Type B pancreatic cell (in vitro differentiated cells): ENCODE measurements at regions not wholly inside any gene's neighbourhood (a gene's known extent, or its start where the extent isn't known, plus 50 kb on each side); places are given as distances from the start of the nearest gene placed in this dataset.
A peak's percentile ranks its signal among the peaks of the same experiment; 100 is the strongest.

Experiments
- DNase-seq: peaks from one replicate; pipeline ENCODE4 v3.0.0; 2021; ENCODE audit warnings: mixed read lengths; ENCODE audit not compliant: unreplicated experiment; ENCODE audit errors: extremely low spot score
- H3K27ac Mint-ChIP-seq: 2 replicates; pipeline ENCODE4 v1.8.0; 2021; ENCODE audit warnings: mild to moderate bottlenecking, mixed read lengths
- H3K27me3 Mint-ChIP-seq: 2 replicates; pipeline ENCODE4 v1.8.0; 2021; ENCODE audit warnings: mixed read lengths
- H3K36me3 Mint-ChIP-seq: 2 replicates; pipeline ENCODE4 v1.8.0; 2021; ENCODE audit warnings: mixed read lengths
- H3K4me1 Mint-ChIP-seq: one replicate; pipeline ENCODE4 v1.8.0; 2021; ENCODE audit warnings: mixed read lengths; ENCODE audit not compliant: unreplicated experiment
- H3K4me3 Mint-ChIP-seq: 2 replicates; pipeline ENCODE4 v1.8.0; 2021; ENCODE audit warnings: mild to moderate bottlenecking, mixed read lengths
- H3K9me3 Mint-ChIP-seq: 2 replicates; pipeline ENCODE4 v1.8.0; 2021; ENCODE audit warnings: mixed read lengths
- TF ChIP-seq, protein P1 (sequence below): fragments of 200-600 bp; sonication (generic); conservative IDR thresholded peaks from 2 replicates; pipeline ENCODE4 v1.5.0; 2021; ENCODE audit warnings: antibody characterized with exemption, mild to moderate bottlenecking

DNA sequence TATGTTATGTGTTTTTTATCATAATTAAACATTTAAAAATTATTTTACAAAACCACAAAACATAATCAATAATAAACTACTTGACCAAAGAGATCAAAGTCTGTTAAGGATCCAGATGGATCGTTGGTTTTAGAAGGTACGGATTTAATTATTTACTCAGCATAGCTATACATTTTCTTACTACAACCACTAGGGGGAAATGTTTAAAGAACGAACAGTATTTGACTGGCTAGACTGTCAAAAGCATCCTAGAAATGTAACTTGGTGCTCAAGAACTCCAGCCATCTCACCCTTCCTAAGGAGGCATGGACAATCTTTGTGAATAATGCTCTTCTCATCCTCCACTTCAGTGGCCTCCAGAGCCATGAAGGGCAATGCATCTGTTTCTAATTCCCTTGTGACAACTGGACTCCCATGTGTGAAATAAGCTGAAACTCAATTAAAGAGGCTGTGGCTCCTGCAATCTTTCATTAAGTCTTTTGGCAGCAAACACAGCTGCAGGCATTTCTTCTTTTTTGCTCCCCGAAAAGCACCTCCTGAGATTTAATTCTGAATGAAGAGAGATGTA is 94.7 kb upstream of the TUSC7 start:
- no peaks in the 10 kb centered on the region for H3K36me3 Mint-ChIP-seq
- H3K27me3 Mint-ChIP-seq, result no peaks in the 10 kb centered on the region
- peaks cover 9% of the 10 kb centered on the region for H3K4me1 Mint-ChIP-seq
- no peak overlapping the region for H3K27ac Mint-ChIP-seq
- H3K9me3 Mint-ChIP-seq, result peaks cover 7% of the 10 kb centered on the region
- no peak overlapping the region for H3K4me3 Mint-ChIP-seq
- TF ChIP-seq, protein P1, sequence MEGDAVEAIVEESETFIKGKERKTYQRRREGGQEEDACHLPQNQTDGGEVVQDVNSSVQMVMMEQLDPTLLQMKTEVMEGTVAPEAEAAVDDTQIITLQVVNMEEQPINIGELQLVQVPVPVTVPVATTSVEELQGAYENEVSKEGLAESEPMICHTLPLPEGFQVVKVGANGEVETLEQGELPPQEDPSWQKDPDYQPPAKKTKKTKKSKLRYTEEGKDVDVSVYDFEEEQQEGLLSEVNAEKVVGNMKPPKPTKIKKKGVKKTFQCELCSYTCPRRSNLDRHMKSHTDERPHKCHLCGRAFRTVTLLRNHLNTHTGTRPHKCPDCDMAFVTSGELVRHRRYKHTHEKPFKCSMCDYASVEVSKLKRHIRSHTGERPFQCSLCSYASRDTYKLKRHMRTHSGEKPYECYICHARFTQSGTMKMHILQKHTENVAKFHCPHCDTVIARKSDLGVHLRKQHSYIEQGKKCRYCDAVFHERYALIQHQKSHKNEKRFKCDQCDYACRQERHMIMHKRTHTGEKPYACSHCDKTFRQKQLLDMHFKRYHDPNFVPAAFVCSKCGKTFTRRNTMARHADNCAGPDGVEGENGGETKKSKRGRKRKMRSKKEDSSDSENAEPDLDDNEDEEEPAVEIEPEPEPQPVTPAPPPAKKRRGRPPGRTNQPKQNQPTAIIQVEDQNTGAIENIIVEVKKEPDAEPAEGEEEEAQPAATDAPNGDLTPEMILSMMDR, result peak; percentile 75
- DNase-seq, result no peak

DNA sequence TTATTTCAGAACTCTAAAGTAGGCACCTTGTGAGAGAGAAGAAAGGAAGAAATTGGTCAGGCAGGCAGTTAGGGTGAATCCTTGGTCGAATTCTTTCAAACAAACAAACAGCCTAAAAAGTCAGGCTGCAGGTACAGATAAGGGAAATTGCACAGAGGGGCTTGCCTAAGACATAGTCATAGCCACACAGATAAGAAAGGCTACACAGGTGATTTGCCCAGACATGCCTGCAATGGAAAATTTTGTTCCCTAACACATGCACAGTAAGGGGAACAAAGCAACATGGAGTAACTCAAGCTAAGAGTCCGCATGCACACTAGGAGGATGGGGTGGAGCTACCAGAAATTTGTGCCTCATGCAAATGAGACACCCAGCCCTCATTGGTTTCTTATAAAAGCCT is 91.4 kb upstream of the TUSC7 start:
- Mint-ChIP-seq H3K27ac (no peak overlapping the region), H3K36me3 (no peaks in the 10 kb centered on the region), H3K4me1 (peaks cover 9% of the 10 kb centered on the region), H3K9me3 (peaks cover 7% of the 10 kb centered on the region), H3K27me3 (no peaks in the 10 kb centered on the region), H3K4me3 (no peak overlapping the region)
- no peak for DNase-seq
- TF ChIP-seq, protein P1, result no peak

DNA sequence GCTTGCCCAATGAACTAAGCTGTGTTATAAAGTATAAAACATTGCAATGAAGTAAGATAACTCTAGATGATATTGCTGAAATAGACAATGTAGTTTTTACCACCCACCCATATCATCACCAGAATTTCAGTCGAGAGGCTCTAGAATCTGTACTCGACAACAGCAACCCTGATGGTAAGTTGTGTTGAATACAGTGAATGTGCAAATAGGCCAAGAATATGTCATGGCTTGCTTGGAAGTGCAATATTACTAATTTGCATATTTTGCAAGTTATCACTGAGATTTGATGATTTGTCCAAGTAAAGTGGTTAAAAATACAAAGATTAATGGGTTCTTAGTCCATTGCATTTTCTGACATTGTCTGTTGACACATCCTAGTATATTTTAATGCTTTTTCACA is 90.6 kb upstream of the TUSC7 start:
- peaks cover 9% of the 10 kb centered on the region for H3K4me1 Mint-ChIP-seq
- TF ChIP-seq, protein P1, result no peak
- no peak for DNase-seq
- H3K27ac Mint-ChIP-seq, result no peak overlapping the region
- H3K4me3 Mint-ChIP-seq, result no peak overlapping the region
- peaks cover 7% of the 10 kb centered on the region for H3K9me3 Mint-ChIP-seq
- H3K36me3 Mint-ChIP-seq, result no peaks in the 10 kb centered on the region
- H3K27me3 Mint-ChIP-seq, result no peaks in the 10 kb centered on the region

DNA sequence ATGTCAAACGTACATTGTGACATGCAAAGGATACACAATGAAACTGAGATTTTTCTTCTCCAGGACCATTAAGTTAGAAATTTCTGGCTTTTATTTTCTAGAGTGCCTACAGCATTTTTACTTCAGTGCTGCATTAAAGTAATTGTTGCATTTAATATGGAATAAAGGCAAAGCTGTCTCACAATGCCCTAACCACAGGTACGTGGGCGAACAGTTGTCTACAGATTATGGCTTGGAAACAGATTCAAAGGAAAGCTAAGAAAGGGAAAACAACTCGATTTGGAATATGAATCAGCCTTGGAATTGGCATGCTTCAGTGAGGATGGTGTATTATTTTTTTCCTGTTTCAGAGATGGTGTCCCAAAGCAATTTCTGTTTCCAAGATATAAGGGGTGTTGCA is 79.1 kb upstream of the TUSC7 start:
- DNase-seq, result no peak
- Mint-ChIP-seq H3K36me3 (peaks cover 5% of the 10 kb centered on the region), H3K4me1 (no peaks in the 10 kb centered on the region), H3K27ac (no peak overlapping the region), H3K9me3 (peaks cover 9% of the 10 kb centered on the region), H3K4me3 (no peak overlapping the region), H3K27me3 (no peaks in the 10 kb centered on the region)
- TF ChIP-seq, protein P1, result no peak

DNA sequence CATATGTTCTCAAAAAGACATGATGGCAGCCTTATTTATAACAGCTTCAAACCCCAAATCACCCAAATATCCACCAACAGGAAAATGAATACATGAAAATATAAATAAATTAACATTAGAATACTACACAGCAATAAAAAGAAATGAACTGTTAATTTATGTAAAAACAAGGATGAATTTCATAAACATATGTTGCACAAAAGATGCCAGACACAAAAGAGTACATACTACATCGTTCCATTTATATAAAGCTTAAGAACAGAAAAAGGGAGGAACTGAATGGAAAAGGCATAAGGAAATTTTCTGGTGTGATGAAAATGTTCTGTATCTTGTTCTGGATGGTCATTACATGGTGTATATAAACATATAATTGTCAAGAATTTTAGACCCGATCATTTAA is 69.9 kb upstream of the TUSC7 start:
- Mint-ChIP-seq H3K4me1 (no peaks in the 10 kb centered on the region), H3K4me3 (no peak overlapping the region), H3K27ac (no peak overlapping the region), H3K9me3 (no peaks in the 10 kb centered on the region), H3K36me3 (no peaks in the 10 kb centered on the region), H3K27me3 (no peaks in the 10 kb centered on the region)
- TF ChIP-seq, protein P1, result no peak
- DNase-seq, result no peak

DNA sequence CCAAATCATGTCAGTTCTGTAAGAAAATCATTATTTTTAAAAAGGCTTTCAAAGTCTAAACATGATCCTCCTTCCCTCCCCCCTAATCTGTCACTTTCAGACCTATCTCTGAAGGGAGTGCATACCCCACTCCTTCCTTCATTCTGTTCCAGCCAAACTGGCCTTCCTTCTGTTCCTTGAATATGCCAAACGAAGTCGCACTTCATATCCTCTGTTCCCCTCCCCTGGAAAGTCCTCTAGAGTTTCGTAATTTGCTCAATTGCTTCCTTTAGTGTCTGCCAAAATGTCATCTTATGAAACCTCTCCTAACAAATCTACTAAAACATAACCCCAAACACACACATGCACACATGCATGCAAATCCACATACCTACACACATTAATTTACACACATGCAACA is 69.5 kb upstream of the TUSC7 start:
- no peak for DNase-seq
- H3K27ac Mint-ChIP-seq, result no peak overlapping the region
- no peaks in the 10 kb centered on the region for H3K36me3 Mint-ChIP-seq
- H3K4me1 Mint-ChIP-seq, result no peaks in the 10 kb centered on the region
- no peaks in the 10 kb centered on the region for H3K9me3 Mint-ChIP-seq
- H3K4me3 Mint-ChIP-seq, result no peak overlapping the region
- H3K27me3 Mint-ChIP-seq, result no peaks in the 10 kb centered on the region
- TF ChIP-seq, protein P1, result no peak
